HG03108 (cell line): ENCODE measurements at regions not wholly inside any gene's neighbourhood (a gene's known extent, or its start where the extent isn't known, plus 50 kb on each side); places are given as distances from the start of the nearest gene placed in this dataset.

ENCODE experiments used
- ATAC-seq: cut with Tn5 transposase; IDR thresholded peaks from one replicate; pipeline ENCODE4 v1.9.1; 2021; ENCODE audit warnings: moderate library complexity; ENCODE audit not compliant: unreplicated experiment

- no peak for ATAC-seq
Observed at GRCh38 chr5:42337143-42337542, 86.1 kb upstream of the GHR start.

GRCh38 chr5:42337607-42338006 lies 85.6 kb upstream of the GHR start:
- ATAC-seq = no peak

GRCh38 chr5:42338136-42338535 lies 85.1 kb upstream of the GHR start:
- no peak for ATAC-seq

GRCh38 chr5:42349163-42349562 lies 74.1 kb upstream of the GHR start:
- ATAC-seq = no peak

- no peak for ATAC-seq
Observed at GRCh38 chr5:42351956-42352355, 71.3 kb upstream of the GHR start.

GRCh38 chr5:42360056-42360455 lies 63.2 kb upstream of the GHR start:
- no peak for ATAC-seq

- no peak for ATAC-seq
Observed at GRCh38 chr5:42360616-42361314, 62.5 kb upstream of the GHR start.

- no peak for ATAC-seq
Observed at GRCh38 chr5:42361315-42361688, 61.9 kb upstream of the GHR start.

- ATAC-seq = no peak
Observed at GRCh38 chr5:42366051-42366450, 57.2 kb upstream of the GHR start.
